ENCODE measurements at regions not wholly inside any gene's neighbourhood (a gene's known extent, or its start where the extent isn't known, plus 50 kb on each side); places are given as distances from the start of the nearest gene placed in this dataset.

DNA sequence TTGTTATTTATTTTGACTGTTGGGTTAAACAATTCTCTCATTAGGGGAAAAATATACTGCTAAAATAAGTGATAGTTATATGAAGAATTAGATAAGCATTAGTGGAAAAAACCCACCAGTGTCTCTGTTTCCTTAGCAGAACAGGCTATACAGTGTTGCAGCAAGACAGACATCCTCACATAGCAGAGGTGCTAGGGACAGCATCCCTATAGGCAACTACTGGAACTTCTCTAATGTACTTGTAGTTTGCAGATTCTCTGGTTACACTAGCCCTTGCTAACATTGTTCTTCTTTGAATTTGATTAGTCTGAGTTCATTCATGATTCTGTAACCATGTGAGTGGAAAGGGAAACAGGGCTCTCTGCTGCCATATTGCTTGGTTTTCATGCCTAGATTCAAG lies 661.8 kb upstream of the RGMB start:
- no peaks in the 10 kb centered on the region for H3K36me3 ChIP-seq (ENCODE audit: insufficient read depth, low read length)
- H3K4me2 ChIP-seq (ENCODE audit: low read length), result no peak overlapping the region
- TF ChIP-seq, protein P1, sequence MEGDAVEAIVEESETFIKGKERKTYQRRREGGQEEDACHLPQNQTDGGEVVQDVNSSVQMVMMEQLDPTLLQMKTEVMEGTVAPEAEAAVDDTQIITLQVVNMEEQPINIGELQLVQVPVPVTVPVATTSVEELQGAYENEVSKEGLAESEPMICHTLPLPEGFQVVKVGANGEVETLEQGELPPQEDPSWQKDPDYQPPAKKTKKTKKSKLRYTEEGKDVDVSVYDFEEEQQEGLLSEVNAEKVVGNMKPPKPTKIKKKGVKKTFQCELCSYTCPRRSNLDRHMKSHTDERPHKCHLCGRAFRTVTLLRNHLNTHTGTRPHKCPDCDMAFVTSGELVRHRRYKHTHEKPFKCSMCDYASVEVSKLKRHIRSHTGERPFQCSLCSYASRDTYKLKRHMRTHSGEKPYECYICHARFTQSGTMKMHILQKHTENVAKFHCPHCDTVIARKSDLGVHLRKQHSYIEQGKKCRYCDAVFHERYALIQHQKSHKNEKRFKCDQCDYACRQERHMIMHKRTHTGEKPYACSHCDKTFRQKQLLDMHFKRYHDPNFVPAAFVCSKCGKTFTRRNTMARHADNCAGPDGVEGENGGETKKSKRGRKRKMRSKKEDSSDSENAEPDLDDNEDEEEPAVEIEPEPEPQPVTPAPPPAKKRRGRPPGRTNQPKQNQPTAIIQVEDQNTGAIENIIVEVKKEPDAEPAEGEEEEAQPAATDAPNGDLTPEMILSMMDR (IDR thresholded peaks at IDR 0.05; ENCODE audit: poor library complexity, severe bottlenecking), result peak; percentile 18
- no peak for TF ChIP-seq EZH2 (IDR thresholded peaks at IDR 0.05; ENCODE audit: borderline replicate concordance, insufficient read depth, low read length, poor library complexity, severe bottlenecking)
- no peak for TF ChIP-seq MXI1 (conservative IDR thresholded peaks at IDR 0.05; ENCODE audit: poor library complexity, severe bottlenecking)
- TF ChIP-seq EP300 (conservative IDR thresholded peaks at IDR 0.05; ENCODE audit: poor library complexity, severe bottlenecking), result no peak
- H3K9me3 ChIP-seq (ENCODE audit: low read length), result no peaks in the 10 kb centered on the region
- H3K9ac ChIP-seq (ENCODE audit: low read length), result no peak overlapping the region
- no peaks in the 10 kb centered on the region for H4K20me1 ChIP-seq (ENCODE audit: insufficient read depth)
- no peaks in the 10 kb centered on the region for H3K9me2 ChIP-seq (ENCODE audit: insufficient read depth, low read length)
- H2AFZ ChIP-seq (ENCODE audit: low read depth, low read length), result no peak overlapping the region
- H3K27ac ChIP-seq (ENCODE audit: low read length), result no peak overlapping the region
- H3K4me3 ChIP-seq (ENCODE audit: low read length), result no peak overlapping the region
- H3K79me2 ChIP-seq (replicated peaks; ENCODE audit: insufficient read depth, low read length), result no peaks in the 10 kb centered on the region
- no peaks in the 10 kb centered on the region for H3F3A ChIP-seq (ENCODE audit: insufficient read depth, low read length, poor library complexity, severe bottlenecking)
- H3K27me3 ChIP-seq (ENCODE audit: insufficient read depth, low read depth, low read length), result no peaks in the 10 kb centered on the region

DNA sequence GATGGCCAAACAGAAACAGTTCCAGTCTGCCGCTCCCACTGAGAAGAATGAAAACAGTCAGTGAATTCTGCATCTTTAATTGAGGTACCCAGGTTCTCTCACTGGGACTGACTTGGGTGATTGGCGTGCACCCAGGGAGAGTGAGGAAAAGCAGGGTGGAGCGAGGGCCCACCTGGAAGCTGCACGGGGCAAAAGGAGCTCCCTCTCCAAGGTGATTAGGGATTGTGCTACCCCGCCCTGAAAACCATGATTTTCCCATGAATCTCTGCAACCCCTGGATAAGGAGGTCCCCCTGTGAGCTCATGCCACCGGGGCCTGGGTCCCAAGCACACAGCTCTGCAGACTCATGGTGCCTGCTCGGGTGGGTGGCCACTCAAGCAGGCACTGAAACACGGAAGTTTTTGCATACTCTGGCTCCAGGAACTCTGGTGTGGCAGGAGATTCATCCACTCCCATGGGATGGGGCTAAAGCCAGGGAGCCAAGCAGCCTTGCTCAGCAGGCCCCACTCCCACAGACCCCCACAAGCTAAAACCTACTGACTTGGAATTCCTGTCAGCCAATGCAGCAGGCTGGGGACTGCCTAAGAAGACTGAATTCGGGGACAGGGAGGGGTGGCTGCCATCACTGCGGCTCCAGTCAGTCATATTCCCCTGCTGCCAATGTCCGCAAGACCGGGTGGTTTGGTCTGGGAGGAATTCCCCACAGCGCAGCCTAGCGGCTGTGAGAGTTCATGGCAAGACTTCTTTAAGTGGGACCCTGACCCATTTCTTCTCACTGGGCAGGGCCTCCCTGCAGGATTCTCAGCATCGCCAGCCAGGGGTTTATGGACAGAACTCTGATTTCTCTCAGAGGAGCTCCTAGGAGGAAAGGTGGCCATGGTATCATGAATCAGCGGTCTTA lies 652.2 kb upstream of the RGMB start:
- Histone ChIP-seq H3K27me3 (ENCODE audit: insufficient read depth, low read depth, low read length) (no peaks in the 10 kb centered on the region), H3K9me3 (ENCODE audit: low read length) (no peaks in the 10 kb centered on the region), H3K4me2 (ENCODE audit: low read length) (no peak overlapping the region), H3K9me2 (ENCODE audit: insufficient read depth, low read length) (no peaks in the 10 kb centered on the region), H3K27ac (ENCODE audit: low read length) (no peak overlapping the region), H3F3A (ENCODE audit: insufficient read depth, low read length, poor library complexity, severe bottlenecking) (no peaks in the 10 kb centered on the region), H3K4me3 (ENCODE audit: low read length) (no peak overlapping the region), H4K20me1 (ENCODE audit: insufficient read depth) (no peaks in the 10 kb centered on the region), H3K79me2 (replicated peaks; ENCODE audit: insufficient read depth, low read length) (no peaks in the 10 kb centered on the region), H3K36me3 (ENCODE audit: insufficient read depth, low read length) (no peaks in the 10 kb centered on the region), H2AFZ (ENCODE audit: low read depth, low read length) (no peak overlapping the region), H3K9ac (ENCODE audit: low read length) (no peak overlapping the region)
- no peak for TF ChIP-seq POLR2AphosphoS5 (IDR thresholded peaks at IDR 0.05)
- no peak for TF ChIP-seq TAF1 (IDR thresholded peaks at IDR 0.05; ENCODE audit: low read depth)
- TF ChIP-seq, protein P2, sequence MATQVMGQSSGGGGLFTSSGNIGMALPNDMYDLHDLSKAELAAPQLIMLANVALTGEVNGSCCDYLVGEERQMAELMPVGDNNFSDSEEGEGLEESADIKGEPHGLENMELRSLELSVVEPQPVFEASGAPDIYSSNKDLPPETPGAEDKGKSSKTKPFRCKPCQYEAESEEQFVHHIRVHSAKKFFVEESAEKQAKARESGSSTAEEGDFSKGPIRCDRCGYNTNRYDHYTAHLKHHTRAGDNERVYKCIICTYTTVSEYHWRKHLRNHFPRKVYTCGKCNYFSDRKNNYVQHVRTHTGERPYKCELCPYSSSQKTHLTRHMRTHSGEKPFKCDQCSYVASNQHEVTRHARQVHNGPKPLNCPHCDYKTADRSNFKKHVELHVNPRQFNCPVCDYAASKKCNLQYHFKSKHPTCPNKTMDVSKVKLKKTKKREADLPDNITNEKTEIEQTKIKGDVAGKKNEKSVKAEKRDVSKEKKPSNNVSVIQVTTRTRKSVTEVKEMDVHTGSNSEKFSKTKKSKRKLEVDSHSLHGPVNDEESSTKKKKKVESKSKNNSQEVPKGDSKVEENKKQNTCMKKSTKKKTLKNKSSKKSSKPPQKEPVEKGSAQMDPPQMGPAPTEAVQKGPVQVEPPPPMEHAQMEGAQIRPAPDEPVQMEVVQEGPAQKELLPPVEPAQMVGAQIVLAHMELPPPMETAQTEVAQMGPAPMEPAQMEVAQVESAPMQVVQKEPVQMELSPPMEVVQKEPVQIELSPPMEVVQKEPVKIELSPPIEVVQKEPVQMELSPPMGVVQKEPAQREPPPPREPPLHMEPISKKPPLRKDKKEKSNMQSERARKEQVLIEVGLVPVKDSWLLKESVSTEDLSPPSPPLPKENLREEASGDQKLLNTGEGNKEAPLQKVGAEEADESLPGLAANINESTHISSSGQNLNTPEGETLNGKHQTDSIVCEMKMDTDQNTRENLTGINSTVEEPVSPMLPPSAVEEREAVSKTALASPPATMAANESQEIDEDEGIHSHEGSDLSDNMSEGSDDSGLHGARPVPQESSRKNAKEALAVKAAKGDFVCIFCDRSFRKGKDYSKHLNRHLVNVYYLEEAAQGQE (IDR thresholded peaks at IDR 0.05; ENCODE audit: borderline replicate concordance), result no peak
- TF ChIP-seq, protein P1 (IDR thresholded peaks at IDR 0.05; ENCODE audit: poor library complexity, severe bottlenecking), result no peak
- TF ChIP-seq SMC3 (conservative IDR thresholded peaks at IDR 0.05; ENCODE audit: poor library complexity), result no peak
- TF ChIP-seq EP300 (conservative IDR thresholded peaks at IDR 0.05; ENCODE audit: poor library complexity, severe bottlenecking), result no peak
- no peak for TF ChIP-seq RAD21 (conservative IDR thresholded peaks at IDR 0.05)
- TF ChIP-seq MXI1 (conservative IDR thresholded peaks at IDR 0.05; ENCODE audit: poor library complexity, severe bottlenecking), result no peak
